KMS-11 (cell line): ENCODE measurements at regions not wholly inside any gene's neighbourhood (a gene's known extent, or its start where the extent isn't known, plus 50 kb on each side); places are given as distances from the start of the nearest gene placed in this dataset.

Experiments used
- H2AFZ ChIP-seq: fragments of 200-600 bp; sonication (generic); 2 replicates; pipeline ENCODE4 v1.6.1; 2016; ENCODE audit warnings: antibody characterized with exemption, mixed run types, low read depth
- H3K27ac ChIP-seq: fragments of 200-600 bp; sonication (generic); 2 replicates; pipeline ENCODE4 v1.6.1; 2016; ENCODE audit warnings: mild to moderate bottlenecking, mixed run types
- H3K27me3 ChIP-seq: fragments of 200-600 bp; sonication (generic); 2 replicates; pipeline ENCODE4 v1.6.1; 2017; ENCODE audit warnings: mild to moderate bottlenecking, low read depth, mixed run types, moderate library complexity; ENCODE audit not compliant: insufficient read depth
- H3K36me3 ChIP-seq: fragments of 200-600 bp; sonication (generic); 2 replicates; pipeline ENCODE4 v1.6.1; 2017; ENCODE audit warnings: mild to moderate bottlenecking, mixed run types; ENCODE audit not compliant: insufficient read depth
- H3K4me1 ChIP-seq: fragments of 200-600 bp; sonication (generic); 2 replicates; pipeline ENCODE4 v1.6.1; 2016; ENCODE audit warnings: mild to moderate bottlenecking, low read depth, mixed run types; ENCODE audit not compliant: poor library complexity, severe bottlenecking
- H3K4me2 ChIP-seq: fragments of 200-600 bp; sonication (generic); 2 replicates; pipeline ENCODE4 v1.7.0; 2016; ENCODE audit warnings: mild to moderate bottlenecking, mixed run types
- H3K4me3 ChIP-seq: fragments of 200-600 bp; sonication (generic); IDR thresholded peaks from 2 replicates; pipeline ENCODE4 v1.6.1; 2017; ENCODE audit warnings: low read depth, low read length, mixed read lengths; ENCODE audit not compliant: insufficient read depth
- H3K79me2 ChIP-seq: fragments of 200-600 bp; sonication (generic); 2 replicates; pipeline ENCODE4 v1.6.1; 2016; ENCODE audit warnings: low read depth, mixed run types; ENCODE audit not compliant: insufficient read depth
- H3K9ac ChIP-seq: fragments of 200-600 bp; sonication (generic); 2 replicates; pipeline ENCODE4 v1.6.1; 2016; ENCODE audit warnings: mild to moderate bottlenecking, mixed run types
- H4K20me1 ChIP-seq: fragments of 200-600 bp; sonication (generic); 2 replicates; pipeline ENCODE4 v1.6.1; 2016; ENCODE audit warnings: mild to moderate bottlenecking, mixed run types; ENCODE audit not compliant: insufficient read depth
- CTCF ChIP-seq: fragments of 200-600 bp; sonication (generic); conservative IDR thresholded peaks from 2 replicates; pipeline ENCODE4 v1.6.1; 2017; ENCODE audit warnings: low read depth, mild to moderate bottlenecking, antibody characterized with exemption, low read length, moderate library complexity, mixed read lengths

GRCh38 chr1:194816859-194817258 is 1630.4 kb upstream of the B3GALT2 start:
- Histone ChIP-seq H3K4me2 (no peak overlapping the region), H3K27ac (no peak overlapping the region), H3K27me3 (no peaks in the 10 kb centered on the region), H3K4me3 (no peak overlapping the region), H3K36me3 (no peaks in the 10 kb centered on the region), H3K9ac (no peak overlapping the region), H4K20me1 (no peaks in the 10 kb centered on the region), H3K79me2 (no peaks in the 10 kb centered on the region), H2AFZ (no peak overlapping the region), H3K4me1 (peaks cover 11% of the 10 kb centered on the region)
- no peak for TF ChIP-seq CTCF

DNA sequence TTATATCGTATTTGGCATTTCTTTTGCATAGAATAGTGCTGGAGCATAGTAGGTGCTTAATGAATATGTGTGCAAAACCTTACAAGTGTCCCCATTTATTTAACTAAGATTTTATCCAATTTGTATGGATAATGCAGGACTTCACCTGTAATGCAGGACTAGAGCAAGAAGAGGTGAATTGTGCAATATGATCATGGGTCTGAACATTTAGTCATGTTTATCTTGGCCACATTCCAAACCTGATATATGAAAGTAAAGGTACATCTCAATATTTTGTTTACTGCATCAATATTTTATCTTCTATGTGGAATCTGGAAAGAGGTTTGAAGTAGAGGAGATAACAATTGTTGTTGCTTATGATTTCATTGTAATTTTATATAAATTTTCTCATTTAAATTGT is 1626.7 kb upstream of the B3GALT2 start:
- no peak overlapping the region for H3K9ac ChIP-seq
- no peaks in the 10 kb centered on the region for H3K27me3 ChIP-seq
- H4K20me1 ChIP-seq = no peaks in the 10 kb centered on the region
- H3K79me2 ChIP-seq = no peaks in the 10 kb centered on the region
- no peak for TF ChIP-seq CTCF
- no peaks in the 10 kb centered on the region for H3K36me3 ChIP-seq
- no peak overlapping the region for H3K4me3 ChIP-seq
- H3K4me1 ChIP-seq = peaks cover 32% of the 10 kb centered on the region
- no peak overlapping the region for H3K4me2 ChIP-seq
- H2AFZ ChIP-seq = no peak overlapping the region
- H3K27ac ChIP-seq = no peak overlapping the region

GRCh38 chr1:194809665-194810064 is 1623.3 kb upstream of the B3GALT2 start:
- Histone ChIP-seq H3K27me3 (no peaks in the 10 kb centered on the region), H2AFZ (peak overlapping the region; percentile 3; the same call in 1 of the 2 replicates), H3K36me3 (no peaks in the 10 kb centered on the region), H3K27ac (no peak overlapping the region), H3K4me2 (no peak overlapping the region), H3K4me1 (peaks cover 33% of the 10 kb centered on the region), H4K20me1 (no peaks in the 10 kb centered on the region), H3K9ac (no peak overlapping the region), H3K4me3 (no peak overlapping the region), H3K79me2 (no peaks in the 10 kb centered on the region)
- TF ChIP-seq CTCF = no peak

DNA sequence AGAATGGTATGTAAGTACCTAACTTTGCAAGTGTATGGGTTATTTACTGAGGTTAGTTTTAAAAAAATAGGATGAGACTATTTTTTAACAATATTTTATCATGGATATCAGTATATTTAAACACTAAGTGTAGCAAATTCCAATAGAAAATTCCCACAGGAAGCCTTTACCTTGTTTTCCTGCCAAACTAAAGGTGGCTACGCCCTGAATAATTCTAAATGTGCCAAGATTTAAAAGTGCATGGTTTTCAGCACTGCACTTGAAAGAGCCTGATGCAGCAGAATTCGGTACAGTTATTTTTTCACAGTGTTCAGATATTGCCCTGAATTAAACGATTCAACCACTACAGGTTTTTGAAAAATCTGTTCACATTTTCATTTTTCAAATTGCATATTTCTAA is 1622.8 kb upstream of the B3GALT2 start:
- Histone ChIP-seq H3K79me2 (no peaks in the 10 kb centered on the region), H4K20me1 (no peaks in the 10 kb centered on the region), H3K27ac (no peak overlapping the region), H3K4me3 (no peak overlapping the region), H2AFZ (peak overlapping the region; percentile 3; the same call in 1 of the 2 replicates), H3K36me3 (no peaks in the 10 kb centered on the region), H3K4me2 (no peak overlapping the region), H3K9ac (no peak overlapping the region), H3K4me1 (peaks cover 33% of the 10 kb centered on the region), H3K27me3 (no peaks in the 10 kb centered on the region)
- no peak for TF ChIP-seq CTCF
